ENCODE measurements at regions not wholly inside any gene's neighbourhood (a gene's known extent, or its start where the extent isn't known, plus 50 kb on each side); places are given as distances from the start of the nearest gene placed in this dataset.
"Not testable (repeated sequence)": the region's sequence is repeated elsewhere in the genome, so short reads cannot be mapped to it uniquely, and the experiment has no call there.

DNA sequence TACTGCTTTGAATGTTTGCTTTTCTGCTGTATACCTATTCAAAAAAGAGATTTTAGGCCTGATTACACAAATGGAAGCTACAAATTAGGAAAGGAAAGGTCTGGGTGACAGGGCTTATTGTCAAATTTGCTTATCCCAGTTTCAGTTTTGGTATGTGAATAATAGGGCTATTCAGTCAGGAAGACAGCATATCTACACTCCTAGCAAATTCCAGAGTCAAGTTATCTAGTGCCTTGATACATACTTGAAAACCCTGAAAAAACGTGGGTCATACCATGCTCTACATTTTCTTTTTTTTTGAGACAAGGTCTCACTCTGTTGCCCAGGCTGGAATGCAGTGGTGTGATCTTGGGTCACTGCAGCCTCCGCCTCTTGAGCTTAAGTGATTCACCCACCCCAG is 59.2 kb upstream of the CCDC180 start:
- not testable (repeated sequence) for H3K27me3 Mint-ChIP-seq, H3K27ac Mint-ChIP-seq

DNA sequence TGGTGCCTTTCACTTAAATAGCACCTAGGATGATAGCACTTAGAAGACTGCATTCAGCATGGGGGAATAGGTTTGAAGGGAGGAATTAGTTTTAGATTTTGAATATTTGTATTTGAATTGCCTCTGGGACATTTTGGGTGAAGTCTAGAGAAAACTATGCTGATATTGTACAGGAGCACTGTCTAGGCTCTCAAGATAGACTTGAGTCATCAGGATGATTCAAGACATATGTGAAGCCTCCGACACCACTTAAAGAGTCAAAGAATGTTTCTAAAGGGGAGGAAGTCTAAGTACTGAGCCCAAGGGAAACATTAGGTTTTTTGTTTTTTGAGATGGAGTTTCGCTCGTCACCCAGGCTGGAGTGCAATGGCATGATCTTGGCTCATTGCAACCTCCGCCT is 63.9 kb upstream of the CCDC180 start:
- TF ChIP-seq, protein P1, sequence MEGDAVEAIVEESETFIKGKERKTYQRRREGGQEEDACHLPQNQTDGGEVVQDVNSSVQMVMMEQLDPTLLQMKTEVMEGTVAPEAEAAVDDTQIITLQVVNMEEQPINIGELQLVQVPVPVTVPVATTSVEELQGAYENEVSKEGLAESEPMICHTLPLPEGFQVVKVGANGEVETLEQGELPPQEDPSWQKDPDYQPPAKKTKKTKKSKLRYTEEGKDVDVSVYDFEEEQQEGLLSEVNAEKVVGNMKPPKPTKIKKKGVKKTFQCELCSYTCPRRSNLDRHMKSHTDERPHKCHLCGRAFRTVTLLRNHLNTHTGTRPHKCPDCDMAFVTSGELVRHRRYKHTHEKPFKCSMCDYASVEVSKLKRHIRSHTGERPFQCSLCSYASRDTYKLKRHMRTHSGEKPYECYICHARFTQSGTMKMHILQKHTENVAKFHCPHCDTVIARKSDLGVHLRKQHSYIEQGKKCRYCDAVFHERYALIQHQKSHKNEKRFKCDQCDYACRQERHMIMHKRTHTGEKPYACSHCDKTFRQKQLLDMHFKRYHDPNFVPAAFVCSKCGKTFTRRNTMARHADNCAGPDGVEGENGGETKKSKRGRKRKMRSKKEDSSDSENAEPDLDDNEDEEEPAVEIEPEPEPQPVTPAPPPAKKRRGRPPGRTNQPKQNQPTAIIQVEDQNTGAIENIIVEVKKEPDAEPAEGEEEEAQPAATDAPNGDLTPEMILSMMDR (conservative IDR thresholded peaks at IDR 0.05): no peak
- no peak for DNase-seq (ENCODE audit: extremely low spot score, unreplicated experiment)
- Mint-ChIP-seq H3K4me1 (ENCODE audit: unreplicated experiment) (peaks cover 11% of the 10 kb centered on the region), H3K4me3 (no peak overlapping the region), H3K27ac (no peak overlapping the region), H3K9me3 (no peaks in the 10 kb centered on the region), H3K36me3 (peaks cover 8% of the 10 kb centered on the region), H3K27me3 (no peaks in the 10 kb centered on the region)

More for the DNA sequence above, 59.2 kb upstream of the CCDC180 start:
- not testable (repeated sequence) for H3K36me3 Mint-ChIP-seq; H3K9me3 Mint-ChIP-seq; H3K4me3 Mint-ChIP-seq; H3K4me1 Mint-ChIP-seq (ENCODE audit: unreplicated experiment); DNase-seq (ENCODE audit: extremely low spot score, unreplicated experiment)

DNA sequence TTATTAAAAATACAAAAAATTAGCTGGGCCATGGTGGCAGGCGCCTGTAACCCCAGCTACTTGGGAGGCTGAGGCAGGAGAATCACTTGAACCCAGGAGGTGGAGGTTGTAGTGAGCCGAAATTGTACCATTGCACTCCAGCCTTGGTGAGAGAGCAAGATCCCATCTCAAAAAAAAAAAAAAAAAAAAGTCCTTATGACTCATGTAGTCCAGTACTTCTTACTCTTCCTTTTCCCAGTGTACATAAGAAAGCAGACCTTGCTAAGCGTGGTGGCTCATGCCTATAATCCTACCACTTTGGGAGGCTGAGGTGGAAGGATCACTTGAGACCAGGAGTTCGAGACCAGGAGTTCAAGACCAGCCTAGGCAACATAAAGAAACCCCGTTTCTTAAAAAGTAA is 66.0 kb upstream of the CCDC180 start:
- peaks cover 13% of the 10 kb centered on the region for H3K4me1 Mint-ChIP-seq (ENCODE audit: unreplicated experiment)
- not testable (repeated sequence) for H3K27ac Mint-ChIP-seq; DNase-seq (ENCODE audit: extremely low spot score, unreplicated experiment); H3K27me3 Mint-ChIP-seq; H3K9me3 Mint-ChIP-seq; H3K36me3 Mint-ChIP-seq; H3K4me3 Mint-ChIP-seq

GRCh38 chr9:97237951-97238889 is 69.2 kb upstream of the CCDC180 start:
- H3K4me3 Mint-ChIP-seq: peak overlapping the region; percentile 98
- peaks cover 7% of the 10 kb centered on the region for H3K36me3 Mint-ChIP-seq
- H3K27me3 Mint-ChIP-seq: no peaks in the 10 kb centered on the region
- TF ChIP-seq, protein P1 (conservative IDR thresholded peaks at IDR 0.05): no peak
- H3K27ac Mint-ChIP-seq: peak overlapping the region; percentile 91
- peaks cover 1% of the 10 kb centered on the region for H3K9me3 Mint-ChIP-seq
- DNase-seq (ENCODE audit: extremely low spot score, unreplicated experiment): peak; percentile 86
- peaks cover 13% of the 10 kb centered on the region for H3K4me1 Mint-ChIP-seq (ENCODE audit: unreplicated experiment)

GRCh38 chr9:97237311-97237786 is 70.1 kb upstream of the CCDC180 start:
- Mint-ChIP-seq H3K4me1 (ENCODE audit: unreplicated experiment) (peaks cover 13% of the 10 kb centered on the region), H3K27me3 (no peaks in the 10 kb centered on the region), H3K9me3 (peaks cover 9% of the 10 kb centered on the region), H3K36me3 (peaks cover 9% of the 10 kb centered on the region), H3K27ac (peak overlapping the region; percentile 91), H3K4me3 (peak overlapping the region; percentile 98)
- TF ChIP-seq, protein P1 (conservative IDR thresholded peaks at IDR 0.05): no peak
- no peak for DNase-seq (ENCODE audit: extremely low spot score, unreplicated experiment)

- not testable (repeated sequence) for H3K36me3 Mint-ChIP-seq; DNase-seq (ENCODE audit: extremely low spot score, unreplicated experiment); H3K27me3 Mint-ChIP-seq; H3K27ac Mint-ChIP-seq; H3K4me1 Mint-ChIP-seq (ENCODE audit: unreplicated experiment); H3K9me3 Mint-ChIP-seq; H3K4me3 Mint-ChIP-seq
Measured at GRCh38 chr9:97233009-97233400, 74.5 kb upstream of the CCDC180 start.

GRCh38 chr9:97232060-97233008 is 75.1 kb upstream of the CCDC180 start:
- H3K27ac Mint-ChIP-seq; H3K27me3 Mint-ChIP-seq; H3K4me1 Mint-ChIP-seq (ENCODE audit: unreplicated experiment); H3K36me3 Mint-ChIP-seq; DNase-seq (ENCODE audit: extremely low spot score, unreplicated experiment); H3K4me3 Mint-ChIP-seq; H3K9me3 Mint-ChIP-seq: not testable (repeated sequence)

- peaks cover 78% of the 10 kb centered on the region for H3K27me3 Mint-ChIP-seq
- DNase-seq (ENCODE audit: extremely low spot score, unreplicated experiment); H3K27ac Mint-ChIP-seq; H3K9me3 Mint-ChIP-seq; H3K4me1 Mint-ChIP-seq (ENCODE audit: unreplicated experiment); H3K36me3 Mint-ChIP-seq: not testable (repeated sequence)
- H3K4me3 Mint-ChIP-seq: peak overlapping the region; percentile 64
Measured at GRCh38 chr9:97222393-97222792, 85.1 kb upstream of the CCDC180 start.

DNA sequence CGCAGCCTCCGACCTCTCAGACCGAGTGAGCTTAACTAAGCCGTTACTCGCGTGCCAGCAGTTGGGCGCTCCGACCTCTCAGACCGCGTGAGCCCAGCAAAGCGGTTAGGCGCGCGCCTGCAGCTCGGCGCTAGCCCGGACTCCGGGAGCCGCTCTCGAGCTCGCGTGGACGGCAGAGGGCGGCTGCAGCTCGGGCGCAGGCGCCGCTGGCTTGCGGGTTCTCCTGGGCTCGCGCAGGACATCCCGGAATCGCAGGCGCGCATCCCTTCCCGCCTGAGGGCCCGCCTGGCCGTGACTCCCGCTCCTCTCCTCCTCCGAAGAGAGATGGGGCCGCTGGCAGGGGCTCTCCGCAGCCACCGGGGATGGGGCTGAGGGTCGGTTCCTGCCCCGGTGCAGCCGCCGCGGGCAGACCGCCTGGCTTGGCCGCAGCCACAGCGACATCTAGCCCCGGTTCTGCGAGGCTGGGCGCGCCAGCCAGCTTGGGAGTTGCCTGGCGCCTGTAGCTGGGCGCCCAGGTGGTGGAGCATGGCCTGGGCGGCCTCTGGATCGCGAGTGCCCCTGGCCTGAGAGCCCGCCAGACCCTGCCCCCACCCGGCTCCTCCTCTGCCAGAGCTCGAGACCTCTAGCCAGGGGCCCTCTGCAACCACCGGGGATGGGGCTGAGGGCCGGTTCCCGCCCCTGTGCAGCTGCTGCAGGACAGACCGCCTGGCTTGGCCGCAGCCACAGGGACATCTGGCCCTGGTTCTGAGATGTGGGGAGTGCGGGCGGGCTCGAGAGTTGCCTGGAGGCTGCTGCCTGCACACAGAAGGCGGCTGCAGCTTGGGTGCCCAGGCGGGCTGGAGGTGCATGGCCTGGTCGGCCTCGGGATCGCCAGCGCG is 85.7 kb upstream of the CCDC180 start:
- H3K4me1 Mint-ChIP-seq (ENCODE audit: unreplicated experiment); H3K36me3 Mint-ChIP-seq; H3K9me3 Mint-ChIP-seq; H3K27ac Mint-ChIP-seq: not testable (repeated sequence)
- peak; percentile 84 for DNase-seq (ENCODE audit: extremely low spot score, unreplicated experiment)
- Mint-ChIP-seq H3K4me3 (peak overlapping the region; percentile 87), H3K27me3 (peaks cover 84% of the 10 kb centered on the region)

Measured in type B pancreatic cell (in vitro differentiated cells).